ENCODE measurements at regions not wholly inside any gene's neighbourhood (a gene's known extent, or its start where the extent isn't known, plus 50 kb on each side); places are given as distances from the start of the nearest gene placed in this dataset.

GRCh38 chr5:85278193-85278592 lies 893.5 kb upstream of the EDIL3 start:
- TF ChIP-seq, protein P1, sequence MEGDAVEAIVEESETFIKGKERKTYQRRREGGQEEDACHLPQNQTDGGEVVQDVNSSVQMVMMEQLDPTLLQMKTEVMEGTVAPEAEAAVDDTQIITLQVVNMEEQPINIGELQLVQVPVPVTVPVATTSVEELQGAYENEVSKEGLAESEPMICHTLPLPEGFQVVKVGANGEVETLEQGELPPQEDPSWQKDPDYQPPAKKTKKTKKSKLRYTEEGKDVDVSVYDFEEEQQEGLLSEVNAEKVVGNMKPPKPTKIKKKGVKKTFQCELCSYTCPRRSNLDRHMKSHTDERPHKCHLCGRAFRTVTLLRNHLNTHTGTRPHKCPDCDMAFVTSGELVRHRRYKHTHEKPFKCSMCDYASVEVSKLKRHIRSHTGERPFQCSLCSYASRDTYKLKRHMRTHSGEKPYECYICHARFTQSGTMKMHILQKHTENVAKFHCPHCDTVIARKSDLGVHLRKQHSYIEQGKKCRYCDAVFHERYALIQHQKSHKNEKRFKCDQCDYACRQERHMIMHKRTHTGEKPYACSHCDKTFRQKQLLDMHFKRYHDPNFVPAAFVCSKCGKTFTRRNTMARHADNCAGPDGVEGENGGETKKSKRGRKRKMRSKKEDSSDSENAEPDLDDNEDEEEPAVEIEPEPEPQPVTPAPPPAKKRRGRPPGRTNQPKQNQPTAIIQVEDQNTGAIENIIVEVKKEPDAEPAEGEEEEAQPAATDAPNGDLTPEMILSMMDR (IDR thresholded peaks at IDR 0.05), result no peak
- TF ChIP-seq POLR2AphosphoS5 (IDR thresholded peaks at IDR 0.05) (no peak), POLR2A (IDR thresholded peaks at IDR 0.05) (no peak)
